ENCODE measurements at regions not wholly inside any gene's neighbourhood (a gene's known extent, or its start where the extent isn't known, plus 50 kb on each side); places are given as distances from the start of the nearest gene placed in this dataset.

DNA sequence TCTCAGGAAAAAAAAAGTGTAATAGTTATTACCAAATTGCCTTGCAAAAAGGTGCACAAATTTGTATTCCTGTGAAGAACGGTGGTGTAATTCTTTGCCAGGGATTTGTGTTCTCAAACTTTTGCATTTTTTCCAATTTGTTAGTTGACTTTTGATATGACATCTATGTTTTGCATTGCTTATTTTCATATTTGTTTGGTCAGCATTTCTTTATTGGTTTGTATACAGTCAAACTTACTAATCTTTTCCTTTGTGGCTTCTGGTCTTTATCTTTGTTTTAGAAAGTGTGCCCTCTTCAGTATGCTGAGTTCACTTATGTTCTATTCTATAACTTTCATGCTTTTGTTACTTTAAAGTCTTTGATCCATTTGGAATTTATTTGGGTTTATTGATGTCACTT, 226.2 kb upstream of the ZFHX3 start:
- CTCF ChIA-PET, result no interaction called here
- no peak for DNase-seq
- no peak overlapping the region for H3K4me3 ChIP-seq (ENCODE audit: control insufficient read depth in 1 of 7, extremely low read depth in 1 of 7, insufficient read depth in 4 of 7, low read depth in 2 of 7, low read length in 6 of 7)
- no peaks in the 10 kb centered on the region for H3K4me1 ChIP-seq (ENCODE audit: control extremely low read depth in 1 of 4, control insufficient read depth in 4 of 4, insufficient read depth in 4 of 4, low read length in 3 of 4)
- H3K27me3 ChIP-seq (replicated peaks in 2 of 5; ENCODE audit: control insufficient read depth in 4 of 5, insufficient read depth in 5 of 5, low read length in 4 of 5), result peaks cover 0 to 3% (median 0%) of the 10 kb centered on the region in 5 experiments
- no peaks in the 10 kb centered on the region for H3K36me3 ChIP-seq (ENCODE audit: control insufficient read depth in 4 of 4, insufficient read depth in 4 of 4, low read length in 3 of 4)
- H3K9me3 ChIP-seq (ENCODE audit: control extremely low read depth in 1 of 5, control insufficient read depth in 4 of 5, insufficient read depth in 2 of 5, low read depth in 1 of 5, low read length in 4 of 5), result no peaks in the 10 kb centered on the region
- POLR2A ChIA-PET, result no interaction called here
- no peak overlapping the region for H3K27ac ChIP-seq (ENCODE audit: insufficient read depth in 1 of 2, low read depth in 1 of 2, low read length in 2 of 2, poor library complexity in 1 of 2, severe bottlenecking in 2 of 2)
- WGBS (ENCODE audit: insufficient coverage), result no CpG with 5 or more reads among the region's 1 CpG

DNA sequence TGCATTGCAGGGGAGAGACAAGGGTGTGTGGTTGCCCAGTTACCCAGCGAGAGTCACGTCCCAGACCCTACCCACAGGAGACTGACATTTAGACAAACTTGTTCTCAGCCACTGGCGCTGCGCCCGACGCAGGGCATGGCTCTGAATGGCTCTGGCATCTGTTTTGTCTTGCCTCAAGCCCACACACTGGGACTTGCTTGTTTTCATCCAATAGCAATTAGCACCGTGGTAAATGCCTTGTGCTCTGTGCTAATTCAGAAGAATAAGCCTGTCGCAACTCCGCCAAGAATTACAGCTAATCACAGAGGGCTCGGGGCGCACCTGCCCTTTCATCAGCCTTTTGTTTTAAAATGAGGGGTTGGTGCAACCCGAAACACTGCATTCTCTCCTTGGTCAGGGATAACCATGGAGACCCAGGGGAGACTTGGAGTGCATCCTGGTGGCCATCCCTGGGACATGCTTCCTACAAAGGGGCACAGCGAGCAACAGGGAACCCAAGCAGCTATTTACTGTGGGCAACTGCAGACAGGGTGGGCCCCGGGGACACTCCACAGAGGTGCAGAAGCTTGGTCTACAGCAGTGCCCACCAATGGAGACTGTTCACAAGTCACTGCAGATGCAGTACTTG, 220.6 kb upstream of the ZFHX3 start:
- Histone ChIP-seq H3K9me3 (ENCODE audit: control extremely low read depth in 1 of 5, control insufficient read depth in 4 of 5, insufficient read depth in 2 of 5, low read depth in 1 of 5, low read length in 4 of 5) (no peaks in the 10 kb centered on the region), H3K4me1 (ENCODE audit: control extremely low read depth in 1 of 4, control insufficient read depth in 4 of 4, insufficient read depth in 4 of 4, low read length in 3 of 4) (no peaks in the 10 kb centered on the region)
- CTCF ChIA-PET, result no interaction called here

DNA sequence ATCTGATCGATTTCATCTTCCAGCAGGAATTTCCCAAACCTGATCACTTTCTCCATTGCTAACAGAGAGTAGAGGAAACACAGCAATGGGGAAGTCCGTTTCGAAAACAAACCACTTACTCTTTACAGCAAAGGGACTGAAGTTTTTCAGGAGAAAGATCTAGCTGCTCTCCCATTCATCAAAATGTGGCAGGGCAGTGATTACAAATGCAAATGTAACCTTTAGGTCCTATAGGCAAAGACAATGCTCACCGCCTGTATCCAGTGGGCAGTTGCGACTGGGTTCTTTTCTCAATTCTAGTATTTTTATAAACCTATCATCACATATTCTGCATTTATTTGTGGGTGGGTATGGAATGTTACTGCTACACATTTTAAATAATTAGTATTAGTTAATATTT, 218.0 kb upstream of the ZFHX3 start:
- Histone ChIP-seq H3K27me3 (replicated peaks in 2 of 5; ENCODE audit: control insufficient read depth in 4 of 5, insufficient read depth in 5 of 5, low read length in 4 of 5) (peaks cover 0 to 2% (median 0%) of the 10 kb centered on the region in 5 experiments), H3K36me3 (ENCODE audit: control insufficient read depth in 4 of 4, insufficient read depth in 4 of 4, low read length in 3 of 4) (no peaks in the 10 kb centered on the region), H3K9me3 (ENCODE audit: control extremely low read depth in 1 of 5, control insufficient read depth in 4 of 5, insufficient read depth in 2 of 5, low read depth in 1 of 5, low read length in 4 of 5) (peaks cover 0 to 3% (median 0%) of the 10 kb centered on the region in 5 experiments), H3K27ac (ENCODE audit: insufficient read depth in 1 of 2, low read depth in 1 of 2, low read length in 2 of 2, poor library complexity in 1 of 2, severe bottlenecking in 2 of 2) (no peak overlapping the region), H3K4me3 (ENCODE audit: control insufficient read depth in 1 of 7, extremely low read depth in 1 of 7, insufficient read depth in 4 of 7, low read depth in 2 of 7, low read length in 6 of 7) (no peak overlapping the region), H3K4me1 (ENCODE audit: control extremely low read depth in 1 of 4, control insufficient read depth in 4 of 4, insufficient read depth in 4 of 4, low read length in 3 of 4) (no peaks in the 10 kb centered on the region)
- no peak for DNase-seq
- WGBS (ENCODE audit: insufficient coverage), result 45% methylated on average over 2 of the region's 5 CpGs
- ChIA-PET POLR2A (no interaction called here), CTCF (no interaction called here)

More for the DNA sequence above, 220.6 kb upstream of the ZFHX3 start:
- Histone ChIP-seq H3K36me3 (ENCODE audit: control insufficient read depth in 4 of 4, insufficient read depth in 4 of 4, low read length in 3 of 4) (no peaks in the 10 kb centered on the region), H3K27ac (ENCODE audit: insufficient read depth in 1 of 2, low read depth in 1 of 2, low read length in 2 of 2, poor library complexity in 1 of 2, severe bottlenecking in 2 of 2) (no peak overlapping the region), H3K4me3 (ENCODE audit: control insufficient read depth in 1 of 7, extremely low read depth in 1 of 7, insufficient read depth in 4 of 7, low read depth in 2 of 7, low read length in 6 of 7) (no peak overlapping the region), H3K27me3 (replicated peaks in 2 of 5; ENCODE audit: control insufficient read depth in 4 of 5, insufficient read depth in 5 of 5, low read length in 4 of 5) (peaks cover 0 to 3% (median 0%) of the 10 kb centered on the region in 5 experiments)
- WGBS (ENCODE audit: insufficient coverage), result 98% methylated on average over 13 of the region's 14 CpGs
- POLR2A ChIA-PET, result no interaction called here
- no peak for DNase-seq

DNA sequence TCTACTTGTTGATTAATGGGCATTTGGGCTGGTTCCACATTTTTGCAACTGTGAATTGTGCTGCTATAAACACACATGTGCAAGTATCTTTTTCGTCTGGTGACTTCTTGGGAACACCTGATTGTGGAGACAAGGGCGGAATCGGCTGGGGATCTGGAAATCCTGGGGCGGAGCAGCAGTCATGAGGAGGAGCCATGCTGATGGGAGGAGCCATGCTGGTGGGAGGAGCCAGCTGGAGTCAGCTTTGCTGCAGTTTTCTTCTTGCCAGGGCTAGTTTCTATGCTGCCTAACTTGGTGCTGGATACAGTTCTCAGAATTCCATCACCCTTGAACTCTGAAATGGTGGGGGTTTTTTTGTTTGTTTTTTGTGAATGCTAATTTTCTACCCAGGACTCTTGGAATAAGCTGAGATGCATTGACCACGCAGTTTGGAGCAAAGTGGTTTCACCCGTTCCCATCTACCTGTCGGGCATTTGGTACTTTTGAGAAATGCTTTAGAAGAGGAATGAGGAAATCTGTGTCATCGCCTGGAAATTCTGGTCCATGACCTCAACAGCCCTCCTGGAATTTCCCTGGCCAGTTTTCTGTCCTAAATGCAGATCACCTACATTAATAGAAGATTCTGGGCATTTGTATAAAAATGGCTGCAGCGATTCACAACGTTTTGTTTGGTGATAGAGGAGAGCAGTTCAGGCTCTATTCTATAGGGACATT, 217.4 kb upstream of the ZFHX3 start:
- Histone ChIP-seq H3K27ac (ENCODE audit: insufficient read depth in 1 of 2, low read depth in 1 of 2, low read length in 2 of 2, poor library complexity in 1 of 2, severe bottlenecking in 2 of 2) (no peak overlapping the region), H3K27me3 (replicated peaks in 2 of 5; ENCODE audit: control insufficient read depth in 4 of 5, insufficient read depth in 5 of 5, low read length in 4 of 5) (peaks cover 0 to 2% (median 0%) of the 10 kb centered on the region in 5 experiments), H3K4me1 (ENCODE audit: control extremely low read depth in 1 of 4, control insufficient read depth in 4 of 4, insufficient read depth in 4 of 4, low read length in 3 of 4) (no peaks in the 10 kb centered on the region), H3K4me3 (ENCODE audit: control insufficient read depth in 1 of 7, extremely low read depth in 1 of 7, insufficient read depth in 4 of 7, low read depth in 2 of 7, low read length in 6 of 7) (no peak overlapping the region), H3K9me3 (ENCODE audit: control extremely low read depth in 1 of 5, control insufficient read depth in 4 of 5, insufficient read depth in 2 of 5, low read depth in 1 of 5, low read length in 4 of 5) (peaks cover 0 to 3% (median 0%) of the 10 kb centered on the region in 5 experiments), H3K36me3 (ENCODE audit: control insufficient read depth in 4 of 4, insufficient read depth in 4 of 4, low read length in 3 of 4) (no peaks in the 10 kb centered on the region)
- no peak for DNase-seq
- POLR2A ChIA-PET, result no interaction called here
- CTCF ChIA-PET, result no interaction called here
- WGBS (ENCODE audit: insufficient coverage), result 96% methylated on average over 8 of the region's 10 CpGs

DNA sequence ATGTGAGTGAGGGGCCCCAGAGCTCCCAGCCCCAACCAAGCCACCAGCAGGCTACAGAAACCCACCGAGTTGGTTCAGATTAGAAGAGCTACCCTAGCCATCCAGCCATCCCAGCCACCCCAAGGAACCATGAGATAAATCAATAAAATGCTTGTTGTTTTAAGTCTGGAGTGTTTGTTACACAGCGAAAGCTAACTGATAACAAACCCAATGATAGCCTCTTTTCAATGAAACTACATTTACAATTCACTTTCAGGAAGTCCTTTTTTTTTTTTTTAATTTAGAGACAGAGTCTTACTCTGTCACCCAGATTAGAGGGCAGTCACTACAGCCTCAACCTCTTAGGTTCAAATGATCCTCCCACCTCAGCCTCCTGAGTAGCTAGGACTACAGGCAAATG, 215.0 kb upstream of the ZFHX3 start:
- no peak overlapping the region for H3K27ac ChIP-seq (ENCODE audit: insufficient read depth in 1 of 2, low read depth in 1 of 2, low read length in 2 of 2, poor library complexity in 1 of 2, severe bottlenecking in 2 of 2)
- H3K4me1 ChIP-seq (ENCODE audit: control extremely low read depth in 1 of 4, control insufficient read depth in 4 of 4, insufficient read depth in 4 of 4, low read length in 3 of 4), result no peaks in the 10 kb centered on the region
- H3K27me3 ChIP-seq (replicated peaks in 2 of 5; ENCODE audit: control insufficient read depth in 4 of 5, insufficient read depth in 5 of 5, low read length in 4 of 5), result peaks cover 0 to 2% (median 0%) of the 10 kb centered on the region in 5 experiments
- ChIA-PET POLR2A (no interaction called here), CTCF (interaction anchor here (0.6 kb wide), 2 partner anchors 23 to 379 kb away, joined by 3 read pairs; no protein-coding TSS in a partner anchor)
- WGBS (ENCODE audit: insufficient coverage), result 100% methylated on average over 1 of the region's 2 CpGs
- H3K9me3 ChIP-seq (ENCODE audit: control extremely low read depth in 1 of 5, control insufficient read depth in 4 of 5, insufficient read depth in 2 of 5, low read depth in 1 of 5, low read length in 4 of 5), result peaks cover 0 to 3% (median 0%) of the 10 kb centered on the region in 5 experiments
- no peak for DNase-seq
- no peaks in the 10 kb centered on the region for H3K36me3 ChIP-seq (ENCODE audit: control insufficient read depth in 4 of 4, insufficient read depth in 4 of 4, low read length in 3 of 4)
- H3K4me3 ChIP-seq (ENCODE audit: control insufficient read depth in 1 of 7, extremely low read depth in 1 of 7, insufficient read depth in 4 of 7, low read depth in 2 of 7, low read length in 6 of 7), result no peak overlapping the region

DNA sequence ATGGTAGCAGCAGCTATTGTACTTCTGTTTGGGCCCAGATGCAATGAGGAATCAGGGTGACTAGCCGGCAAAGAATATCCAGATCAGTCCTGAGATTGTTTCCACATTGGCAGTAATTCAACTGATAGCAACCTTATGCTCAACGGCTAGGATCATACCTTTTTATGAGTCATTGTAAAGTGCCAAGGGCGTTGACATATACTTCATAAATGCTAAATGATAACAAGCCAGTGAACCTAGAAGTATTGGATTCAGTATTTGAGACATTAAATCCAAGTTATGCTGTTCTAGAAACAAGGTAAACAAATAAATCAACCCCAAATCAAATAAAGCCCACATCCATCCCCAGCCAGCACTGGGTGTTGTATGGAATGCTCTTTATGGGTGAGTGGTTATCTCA, 207.1 kb upstream of the ZFHX3 start:
- H3K4me1 ChIP-seq (ENCODE audit: control extremely low read depth in 1 of 4, control insufficient read depth in 4 of 4, insufficient read depth in 4 of 4, low read length in 3 of 4), result no peaks in the 10 kb centered on the region
- H3K9me3 ChIP-seq (ENCODE audit: control extremely low read depth in 1 of 5, control insufficient read depth in 4 of 5, insufficient read depth in 2 of 5, low read depth in 1 of 5, low read length in 4 of 5), result peaks cover 0 to 4% (median 0%) of the 10 kb centered on the region in 5 experiments
- CTCF ChIA-PET, result no interaction called here
- peaks cover 0 to 2% (median 0%) of the 10 kb centered on the region in 5 experiments for H3K27me3 ChIP-seq (replicated peaks in 2 of 5; ENCODE audit: control insufficient read depth in 4 of 5, insufficient read depth in 5 of 5, low read length in 4 of 5)
- POLR2A ChIA-PET, result no interaction called here
- no peak for DNase-seq
- H3K4me3 ChIP-seq (ENCODE audit: control insufficient read depth in 1 of 7, extremely low read depth in 1 of 7, insufficient read depth in 4 of 7, low read depth in 2 of 7, low read length in 6 of 7), result no peak overlapping the region
- no peak overlapping the region for H3K27ac ChIP-seq (ENCODE audit: insufficient read depth in 1 of 2, low read depth in 1 of 2, low read length in 2 of 2, poor library complexity in 1 of 2, severe bottlenecking in 2 of 2)
- WGBS (ENCODE audit: insufficient coverage), result 100% methylated on average over 2 of the region's 3 CpGs
- H3K36me3 ChIP-seq (ENCODE audit: control insufficient read depth in 4 of 4, insufficient read depth in 4 of 4, low read length in 3 of 4), result no peaks in the 10 kb centered on the region

DNA sequence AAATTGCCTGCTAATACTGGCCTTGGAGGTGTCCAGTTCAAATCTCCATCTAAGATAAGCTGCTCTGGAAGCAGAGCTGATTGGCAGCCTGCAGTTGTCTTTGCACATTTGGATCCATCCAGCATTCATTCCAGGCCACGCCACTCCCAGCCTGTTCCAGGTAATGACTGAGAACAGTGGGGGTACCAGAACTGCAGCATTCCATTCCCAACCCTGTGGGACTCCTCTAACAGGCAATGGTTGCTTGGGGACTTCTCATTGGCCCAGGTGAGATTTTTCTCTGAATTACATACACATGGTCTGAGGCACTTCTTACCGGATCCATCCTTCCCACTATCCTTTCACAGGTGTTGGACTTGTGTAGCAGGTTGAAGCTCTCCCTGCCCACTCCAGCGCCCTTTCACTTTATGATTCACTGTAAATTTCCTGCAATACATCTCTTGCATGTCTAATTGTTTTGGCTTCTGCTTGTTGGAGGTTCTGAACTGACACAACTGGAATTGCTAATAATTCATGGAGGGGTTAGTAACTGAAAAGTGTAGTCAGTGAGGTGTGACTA, 206.1 kb upstream of the ZFHX3 start:
- Histone ChIP-seq H3K4me1 (ENCODE audit: control extremely low read depth in 1 of 4, control insufficient read depth in 4 of 4, insufficient read depth in 4 of 4, low read length in 3 of 4) (no peaks in the 10 kb centered on the region), H3K4me3 (ENCODE audit: control insufficient read depth in 1 of 7, extremely low read depth in 1 of 7, insufficient read depth in 4 of 7, low read depth in 2 of 7, low read length in 6 of 7) (no peak overlapping the region), H3K36me3 (ENCODE audit: control insufficient read depth in 4 of 4, insufficient read depth in 4 of 4, low read length in 3 of 4) (no peaks in the 10 kb centered on the region), H3K27me3 (replicated peaks in 2 of 5; ENCODE audit: control insufficient read depth in 4 of 5, insufficient read depth in 5 of 5, low read length in 4 of 5) (peaks cover 0 to under 1% (median 0%) of the 10 kb centered on the region in 5 experiments), H3K9me3 (ENCODE audit: control extremely low read depth in 1 of 5, control insufficient read depth in 4 of 5, insufficient read depth in 2 of 5, low read depth in 1 of 5, low read length in 4 of 5) (peaks cover 0 to 4% (median 0%) of the 10 kb centered on the region in 5 experiments), H3K27ac (ENCODE audit: insufficient read depth in 1 of 2, low read depth in 1 of 2, low read length in 2 of 2, poor library complexity in 1 of 2, severe bottlenecking in 2 of 2) (no peak overlapping the region)
- WGBS (ENCODE audit: insufficient coverage), result 100% methylated on average over 2 of the region's 3 CpGs
- CTCF ChIA-PET, result no interaction called here
- POLR2A ChIA-PET, result no interaction called here
- no peak for DNase-seq

All from common myeloid progenitor, CD34-positive (primary cell).